OCI-LY7 (cell line): ENCODE measurements at regions not wholly inside any gene's neighbourhood (a gene's known extent, or its start where the extent isn't known, plus 50 kb on each side); places are given as distances from the start of the nearest gene placed in this dataset.

ENCODE experiments used
- BruUV-seq: library from RNA; stranded (reverse); fragments of 400-500 nt; replicated peaks from 2 replicates; lab custom pipeline; 2021; lab: Mats Ljungman, UMichigan
- CTCF ChIA-PET: fragments of 300-600 bp; sonication (Branson Sonifier 250); formaldehyde crosslinking; loops from one replicate; lab custom pipeline; 2022; ENCODE audit warnings: antibody characterized with exemption; ENCODE audit not compliant: unreplicated experiment; lab: Charles Lee
- POLR2A ChIA-PET: fragments of 300-600 bp; sonication (Branson Sonifier 250); formaldehyde crosslinking; loops from one replicate; lab custom pipeline; 2022; ENCODE audit warnings: antibody characterized with exemption; lab: Charles Lee
- DNase-seq: peaks from one replicate; pipeline ENCODE4 v3.0.0-alpha.2; 2015; ENCODE audit warnings: low spot score
- H2AFZ ChIP-seq: fragments of 200-600 bp; sonication (generic), shearing (Covaris generic); 2 replicates; pipeline ENCODE4 v1.6.1; 2014; ENCODE audit warnings: mild to moderate bottlenecking, antibody characterized with exemption, low read length, moderate library complexity
- H3K27ac ChIP-seq: fragments of 200-600 bp; sonication (generic); 2 replicates; pipeline ENCODE4 v1.5.1; 2014; ENCODE audit warnings: mixed run types, low read depth, mild to moderate bottlenecking, moderate library complexity, low read length, inconsistent platforms; ENCODE audit not compliant: poor library complexity, severe bottlenecking
- H3K36me3 ChIP-seq: fragments of 200-600 bp; sonication (generic); 2 replicates; pipeline ENCODE4 v1.6.1; 2014; ENCODE audit warnings: mild to moderate bottlenecking, antibody characterized with exemption, low read length, moderate library complexity, mixed read lengths; ENCODE audit not compliant: insufficient read depth
- H3K4me1 ChIP-seq: fragments of 200-600 bp; sonication (generic); 2 replicates; pipeline ENCODE4 v1.5.1; 2014; ENCODE audit warnings: mild to moderate bottlenecking, low read length; ENCODE audit not compliant: insufficient read depth, poor library complexity, severe bottlenecking
- H3K4me2 ChIP-seq: fragments of 200-600 bp; sonication (generic); 2 replicates; pipeline ENCODE4 v1.6.1; 2014; ENCODE audit warnings: mild to moderate bottlenecking, low read length
- H3K4me3 ChIP-seq: fragments of 200-600 bp; sonication (generic); 2 replicates; pipeline ENCODE4 v1.5.1; 2014; ENCODE audit warnings: mild to moderate bottlenecking, low read depth, low read length; ENCODE audit not compliant: poor library complexity, severe bottlenecking
- H3K79me2 ChIP-seq: fragments of 200-600 bp; sonication (generic); 2 replicates; pipeline ENCODE4 v1.6.1; 2016; ENCODE audit warnings: low read depth, mild to moderate bottlenecking, low read length, moderate library complexity, mixed read lengths; ENCODE audit not compliant: insufficient read depth
- H3K9me2 ChIP-seq: fragments of 200-600 bp; sonication (generic); 2 replicates; pipeline ENCODE4 v1.6.1; 2016; ENCODE audit warnings: mild to moderate bottlenecking, low read length, mixed read lengths; ENCODE audit not compliant: insufficient read depth
- H3K9me3 ChIP-seq: fragments of 200-600 bp; sonication (generic); 2 replicates; pipeline ENCODE4 v1.6.1; 2014; ENCODE audit warnings: mild to moderate bottlenecking, mixed run types, low read length, mixed read lengths
- H4K20me1 ChIP-seq: fragments of 200-600 bp; sonication (generic); 2 replicates; pipeline ENCODE4 v1.6.1; 2014; ENCODE audit warnings: mild to moderate bottlenecking, antibody characterized with exemption, low read length, moderate library complexity, mixed read lengths; ENCODE audit not compliant: insufficient read depth
- EZH2phosphoT487 ChIP-seq: fragments of 200-600 bp; sonication (generic); IDR thresholded peaks from 2 replicates; pipeline ENCODE4 v1.6.1; 2018; ENCODE audit warnings: low read depth, borderline replicate concordance, mild to moderate bottlenecking, mixed run types, antibody characterized with exemption, low read length, moderate library complexity, mixed read lengths
- intact Hi-C: fragments of 100-400 bp; cut with micrococcal nuclease; formaldehyde crosslinking; loops from one replicate; pipeline ENCODE4 v1.10.0; 2022; ENCODE audit not compliant: unreplicated experiment
- TF ChIP-seq, protein P1 (sequence below): fragments of 200-600 bp; sonication (generic); conservative IDR thresholded peaks from 2 replicates; pipeline ENCODE4 v1.5.1; 2014; ENCODE audit warnings: mild to moderate bottlenecking, antibody characterized with exemption, low read length, moderate library complexity, mixed read lengths

DNA sequence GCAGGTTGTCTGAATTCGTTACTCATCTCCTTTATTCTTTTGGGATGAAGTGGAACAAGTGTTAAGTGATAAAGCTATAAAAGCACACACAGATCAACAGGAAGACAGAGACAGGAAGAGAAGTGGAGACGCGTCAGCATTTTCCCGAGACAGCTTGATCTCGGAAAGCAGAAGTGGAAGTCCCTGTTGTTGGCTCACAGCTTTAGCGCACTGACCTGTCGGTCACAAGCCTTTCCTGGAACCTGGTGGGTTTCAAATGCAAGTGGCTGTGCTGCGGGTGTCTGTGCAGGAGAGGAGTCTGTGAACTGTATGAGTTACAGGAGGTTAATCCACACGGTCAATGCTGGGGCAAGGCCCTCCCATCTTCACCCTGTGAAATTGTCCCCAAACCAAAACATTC lies 116.6 kb upstream of the PELI1 start:
- BruUV-seq, result no TSS peak
- Histone ChIP-seq H3K36me3 (no peaks in the 10 kb centered on the region), H2AFZ (peak overlapping the region; percentile 93), H3K27ac (peak overlapping the region; percentile 81), H3K79me2 (no peaks in the 10 kb centered on the region), H3K9me3 (no peaks in the 10 kb centered on the region), H4K20me1 (no peaks in the 10 kb centered on the region), H3K4me3 (peak overlapping the region; percentile 47), H3K9me2 (no peaks in the 10 kb centered on the region), H3K4me2 (peak overlapping the region; percentile 68), H3K4me1 (peaks cover 32% of the 10 kb centered on the region)
- ChIA-PET CTCF (no interaction called here), POLR2A (interaction anchor here (0.7 to 1.6 kb wide), 5 partner anchors 9 to 560 kb away, joined by 3 to 7 read pairs (median 4); no protein-coding TSS in a partner anchor)
- TF ChIP-seq EZH2phosphoT487, result no peak
- TF ChIP-seq, protein P1, sequence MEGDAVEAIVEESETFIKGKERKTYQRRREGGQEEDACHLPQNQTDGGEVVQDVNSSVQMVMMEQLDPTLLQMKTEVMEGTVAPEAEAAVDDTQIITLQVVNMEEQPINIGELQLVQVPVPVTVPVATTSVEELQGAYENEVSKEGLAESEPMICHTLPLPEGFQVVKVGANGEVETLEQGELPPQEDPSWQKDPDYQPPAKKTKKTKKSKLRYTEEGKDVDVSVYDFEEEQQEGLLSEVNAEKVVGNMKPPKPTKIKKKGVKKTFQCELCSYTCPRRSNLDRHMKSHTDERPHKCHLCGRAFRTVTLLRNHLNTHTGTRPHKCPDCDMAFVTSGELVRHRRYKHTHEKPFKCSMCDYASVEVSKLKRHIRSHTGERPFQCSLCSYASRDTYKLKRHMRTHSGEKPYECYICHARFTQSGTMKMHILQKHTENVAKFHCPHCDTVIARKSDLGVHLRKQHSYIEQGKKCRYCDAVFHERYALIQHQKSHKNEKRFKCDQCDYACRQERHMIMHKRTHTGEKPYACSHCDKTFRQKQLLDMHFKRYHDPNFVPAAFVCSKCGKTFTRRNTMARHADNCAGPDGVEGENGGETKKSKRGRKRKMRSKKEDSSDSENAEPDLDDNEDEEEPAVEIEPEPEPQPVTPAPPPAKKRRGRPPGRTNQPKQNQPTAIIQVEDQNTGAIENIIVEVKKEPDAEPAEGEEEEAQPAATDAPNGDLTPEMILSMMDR, result no peak
- DNase-seq, result peak; percentile 91
- intact Hi-C loops, result no loop called here

DNA sequence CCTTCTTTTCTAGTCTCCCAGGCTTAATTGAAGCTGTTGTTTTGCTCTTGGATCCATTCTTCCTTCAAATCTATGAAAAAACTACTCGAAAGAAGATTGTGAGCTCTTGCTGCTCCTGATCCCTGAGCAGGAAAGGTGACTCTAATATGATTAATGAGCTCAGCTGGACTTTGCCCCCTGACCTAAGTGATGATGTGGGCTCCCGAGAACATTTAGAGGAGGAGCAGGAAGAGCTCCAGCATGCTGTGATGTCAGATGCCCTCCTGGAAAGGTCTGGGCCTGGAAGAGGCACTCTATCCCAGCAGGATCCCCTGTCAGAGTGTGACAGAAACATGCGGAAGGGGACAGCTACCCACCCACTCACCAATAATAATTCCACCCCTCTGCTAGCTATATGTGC lies 117.9 kb upstream of the PELI1 start:
- ChIA-PET POLR2A (interaction anchor here (1.1 to 1.7 kb wide), 5 partner anchors 9 to 47 kb away, joined by 5 to 7 read pairs (median 6); no protein-coding TSS in a partner anchor), CTCF (no interaction called here)
- H3K4me3 ChIP-seq, result no peak overlapping the region
- no TSS peak for BruUV-seq
- no peaks in the 10 kb centered on the region for H3K9me2 ChIP-seq
- H3K4me1 ChIP-seq, result peaks cover 32% of the 10 kb centered on the region
- no peaks in the 10 kb centered on the region for H3K79me2 ChIP-seq
- no peaks in the 10 kb centered on the region for H3K9me3 ChIP-seq
- DNase-seq, result no peak
- intact Hi-C loops, result no loop called here
- no peak overlapping the region for H3K27ac ChIP-seq
- no peak overlapping the region for H3K4me2 ChIP-seq
- H4K20me1 ChIP-seq, result no peaks in the 10 kb centered on the region
- TF ChIP-seq, protein P1, result no peak
- TF ChIP-seq EZH2phosphoT487, result no peak
- no peaks in the 10 kb centered on the region for H3K36me3 ChIP-seq
- H2AFZ ChIP-seq, result no peak overlapping the region

DNA sequence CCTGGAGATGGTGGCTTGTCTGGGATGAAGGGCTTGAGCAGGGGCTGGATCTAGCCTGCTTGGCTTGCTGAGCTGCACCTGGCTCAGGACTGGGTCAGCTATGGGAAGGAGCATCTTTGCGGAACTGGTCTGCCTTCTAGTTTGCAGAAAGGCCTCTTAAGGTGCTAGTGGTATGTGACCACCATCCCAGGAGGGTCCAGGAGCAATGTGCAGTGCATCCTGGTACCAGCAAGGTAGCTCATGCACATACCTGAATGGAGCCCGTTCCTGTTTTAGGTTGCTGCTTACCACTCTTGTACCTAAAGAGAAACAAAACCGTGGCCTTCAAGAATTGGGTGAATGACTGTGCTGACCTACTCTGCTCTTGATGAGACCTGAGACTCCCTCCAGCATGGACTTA lies 118.6 kb upstream of the PELI1 start:
- TF ChIP-seq, protein P1, result no peak
- TF ChIP-seq EZH2phosphoT487, result no peak
- H3K27ac ChIP-seq, result no peak overlapping the region
- H2AFZ ChIP-seq, result no peak overlapping the region
- no peak overlapping the region for H3K4me3 ChIP-seq
- H3K4me1 ChIP-seq, result peaks cover 32% of the 10 kb centered on the region
- no peaks in the 10 kb centered on the region for H4K20me1 ChIP-seq
- H3K79me2 ChIP-seq, result no peaks in the 10 kb centered on the region
- ChIA-PET CTCF (no interaction called here), POLR2A (interaction anchor here (0.6 to 1.7 kb wide), 5 partner anchors 11 to 153 kb away, joined by 5 to 7 read pairs (median 6); no protein-coding TSS in a partner anchor)
- no peak for DNase-seq
- H3K36me3 ChIP-seq, result no peaks in the 10 kb centered on the region
- BruUV-seq, result no TSS peak
- no peaks in the 10 kb centered on the region for H3K9me3 ChIP-seq
- H3K4me2 ChIP-seq, result no peak overlapping the region
- intact Hi-C loops, result no loop called here
- no peaks in the 10 kb centered on the region for H3K9me2 ChIP-seq
